Transverse colon (tissue), 4 donors: ENCODE measurements at regions not wholly inside any gene's neighbourhood (a gene's known extent, or its start where the extent isn't known, plus 50 kb on each side); places are given as distances from the start of the nearest gene placed in this dataset.

Experiments used
- DNase-seq: peaks from one replicate; pipeline ENCODE4 v3.0.0-alpha.2; 2019
- H3K27ac ChIP-seq, 4 donors: fragments of 200-600 bp; sonication (generic); 2 replicates each; pipeline ENCODE4 v1.5.1; 2016 to 2018; ENCODE audit warnings: inconsistent platforms in 4 of 4
- H3K27me3 ChIP-seq: fragments of 200-600 bp; sonication (generic); 2 replicates; pipeline ENCODE4 v1.5.1; 2017; ENCODE audit warnings: inconsistent platforms
- H3K36me3 ChIP-seq, 4 donors: fragments of 200-600 bp; sonication (generic); 2 replicates each; pipeline ENCODE4 v1.5.1; 2017 to 2019; ENCODE audit warnings: inconsistent platforms in 4 of 4
- H3K4me1 ChIP-seq, 4 donors: fragments of 200-600 bp; sonication (generic); 2 replicates each; pipeline ENCODE4 v1.5.1; 2017 to 2020; ENCODE audit warnings: inconsistent platforms in 4 of 4
- H3K4me3 ChIP-seq, 4 donors: fragments of 200-600 bp; sonication (generic); 1 replicate in 1 of 4; 2 replicates in 3 of 4; pipeline versions ENCODE4 v1.5.1 to v1.6.1; 2017 to 2019; ENCODE audit warnings: inconsistent platforms in 4 of 4
- H3K9me3 ChIP-seq, 2 donors: fragments of 200-600 bp; sonication (generic); 2 replicates each; pipeline ENCODE4 v1.5.1; 2017 to 2019; ENCODE audit warnings: inconsistent platforms in 2 of 2
- CTCF ChIP-seq, 5 experiments: fragments of 200-600 bp in 3 of 5; fragments of 450-650 bp in 2 of 5; sonication (generic) in 3 of 5; IDR thresholded peaks; 1 replicate in 2 of 5; 2 replicates in 3 of 5; pipeline ENCODE4 v1.5.1; 2016 to 2017; ENCODE audit warnings: antibody characterized with exemption in 5 of 5, inconsistent platforms in 3 of 5, mild to moderate bottlenecking in 2 of 5, moderate library complexity in 1 of 5
- EP300 ChIP-seq: sonication (generic); formaldehyde crosslinking; IDR thresholded peaks from one replicate; pipeline ENCODE4 v1.6.1; 2017; ENCODE audit warnings: antibody characterized with exemption, low read depth
- POLR2A ChIP-seq: fragments of 450-650 bp; IDR thresholded peaks from one replicate; pipeline ENCODE4 v1.6.1; 2016; ENCODE audit warnings: antibody characterized with exemption, mild to moderate bottlenecking, moderate library complexity
- POLR2AphosphoS5 ChIP-seq, 3 donors: sonication (generic); formaldehyde crosslinking; IDR thresholded peaks; one replicate each; pipeline ENCODE4 v1.6.1; 2016; ENCODE audit warnings: antibody characterized with exemption in 3 of 3
- WGBS, 2 donors: methylation state at CpG; one replicate each; pipeline ENCODE4 v1.1.5; 2018; ENCODE audit warnings: low coverage in 1 of 2; 5-methylcytosine and 5-hydroxymethylcytosine counted together
- in situ Hi-C, 4 donors: fragments of 200-750 bp; cut with MboI; loops; one replicate each; pipeline versions ENCODE4 v1.15.0 to v1.15.1; 2017; ENCODE audit warnings: low sequenced_read_pairs in 3 of 4, low pct_ligation_motif_present in 1 of 4, low pct_unique_long_range_greater_than_20kb in 1 of 4
- intact Hi-C: fragments of 100-400 bp; cut with DNase I; formaldehyde crosslinking; loops from one replicate; pipeline ENCODE4 v1.15.1; 2023; ENCODE audit warnings: low total_unique reads

GRCh38 chr12:127570387-127570786, 696.6 kb upstream of the TMEM132C start:
- no peaks in the 10 kb centered on the region for H3K4me1 ChIP-seq
- H3K27ac ChIP-seq = no peak overlapping the region
- H3K27me3 ChIP-seq = no peaks in the 10 kb centered on the region
- H3K9me3 ChIP-seq = no peaks in the 10 kb centered on the region
- no peaks in the 10 kb centered on the region for H3K36me3 ChIP-seq
- TF ChIP-seq POLR2AphosphoS5 (IDR thresholded peaks at IDR 0.05) (no peak), POLR2A (no peak), EP300 (no peak), CTCF (IDR thresholded peaks at IDR 0.05) (no peak)
- no peak overlapping the region for H3K4me3 ChIP-seq
- intact Hi-C loops = no loop called here
- no peak for DNase-seq
- in situ Hi-C loops = no loop called here

GRCh38 chr12:127570793-127571360, 696.1 kb upstream of the TMEM132C start:
- H3K4me1 ChIP-seq = no peaks in the 10 kb centered on the region
- intact Hi-C loops (no loop called here), in situ Hi-C loops (no loop called here)
- no peaks in the 10 kb centered on the region for H3K27me3 ChIP-seq
- 68 to 73% methylated on average over 5 to 10 of the region's 10 CpGs for WGBS, 2 donors
- H3K9me3 ChIP-seq = no peaks in the 10 kb centered on the region
- no peaks in the 10 kb centered on the region for H3K36me3 ChIP-seq
- H3K4me3 ChIP-seq = no peak overlapping the region
- no peak overlapping the region for H3K27ac ChIP-seq
- DNase-seq = no peak
- TF ChIP-seq POLR2AphosphoS5 (IDR thresholded peaks at IDR 0.05) (no peak), POLR2A (no peak), EP300 (no peak), CTCF (IDR thresholded peaks at IDR 0.05) (no peak)

- H3K4me1 ChIP-seq = no peaks in the 10 kb centered on the region
- TF ChIP-seq CTCF (IDR thresholded peaks at IDR 0.05) = no peak
- no peak for TF ChIP-seq POLR2A
- TF ChIP-seq EP300 = no peak
- no peak for TF ChIP-seq POLR2AphosphoS5 (IDR thresholded peaks at IDR 0.05)
Measured at GRCh38 chr12:127571578-127571977, 695.4 kb upstream of the TMEM132C start.

GRCh38 chr12:127579446-127579845, 687.5 kb upstream of the TMEM132C start:
- Histone ChIP-seq H3K36me3 (no peaks in the 10 kb centered on the region), H3K9me3 (no peaks in the 10 kb centered on the region), H3K4me3 (no peak overlapping the region), H3K27me3 (no peaks in the 10 kb centered on the region), H3K27ac (no peak overlapping the region), H3K4me1 (no peaks in the 10 kb centered on the region)
- no peak for TF ChIP-seq POLR2AphosphoS5 (IDR thresholded peaks at IDR 0.05)
- no peak for TF ChIP-seq POLR2A
- no peak for TF ChIP-seq CTCF (IDR thresholded peaks at IDR 0.05)
- no peak for TF ChIP-seq EP300
- DNase-seq = no peak
- WGBS, 2 donors = 63 to 86% methylated on average over 1 of the region's 1 CpG
- in situ Hi-C loops = no loop called here
- intact Hi-C loops = no loop called here

More at GRCh38 chr12:127571578-127571977, 695.4 kb upstream of the TMEM132C start:
- H3K36me3 ChIP-seq = no peaks in the 10 kb centered on the region
- intact Hi-C loops = no loop called here
- DNase-seq = no peak
- no peaks in the 10 kb centered on the region for H3K9me3 ChIP-seq
- 84% methylated on average over 3 of the region's 3 CpGs; no CpG with 5 or more reads in 1 of the 2 donors for WGBS, 2 donors
- H3K27ac ChIP-seq = no peak overlapping the region
- in situ Hi-C loops = no loop called here
- no peak overlapping the region for H3K4me3 ChIP-seq
- no peaks in the 10 kb centered on the region for H3K27me3 ChIP-seq
